HG03354 (cell line): ENCODE measurements at regions not wholly inside any gene's neighbourhood (a gene's known extent, or its start where the extent isn't known, plus 50 kb on each side); places are given as distances from the start of the nearest gene placed in this dataset.
"Not testable (repeated sequence)": the region's sequence is repeated elsewhere in the genome, so short reads cannot be mapped to it uniquely, and the experiment has no call there.

Source experiments
- ATAC-seq: cut with Tn5 transposase; IDR thresholded peaks from one replicate; pipeline ENCODE4 v1.9.1; 2021; ENCODE audit warnings: mild to moderate bottlenecking; ENCODE audit not compliant: unreplicated experiment, poor library complexity, severe bottlenecking

DNA sequence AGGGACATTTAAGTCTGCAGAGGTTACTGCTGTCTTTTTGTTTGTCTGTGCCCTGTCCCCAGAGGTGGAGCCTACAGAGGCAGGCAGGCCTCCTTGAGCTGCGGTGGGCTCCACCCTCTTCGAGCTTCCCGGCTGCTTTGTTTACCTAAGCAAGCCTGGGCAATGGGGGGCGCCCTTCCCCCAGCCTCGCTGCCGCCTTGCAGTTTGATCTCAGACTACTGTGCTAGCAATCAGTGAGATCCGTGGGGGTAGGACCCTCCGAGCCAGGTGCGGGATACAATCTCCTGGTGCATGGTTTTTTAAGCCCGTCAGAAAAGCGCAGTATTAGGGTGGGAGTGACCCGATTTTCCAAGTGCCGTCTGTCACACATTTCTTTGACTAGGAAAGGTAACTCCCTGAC lies 281.6 kb upstream of the DEFB115 start:
- ATAC-seq: not testable (repeated sequence)

DNA sequence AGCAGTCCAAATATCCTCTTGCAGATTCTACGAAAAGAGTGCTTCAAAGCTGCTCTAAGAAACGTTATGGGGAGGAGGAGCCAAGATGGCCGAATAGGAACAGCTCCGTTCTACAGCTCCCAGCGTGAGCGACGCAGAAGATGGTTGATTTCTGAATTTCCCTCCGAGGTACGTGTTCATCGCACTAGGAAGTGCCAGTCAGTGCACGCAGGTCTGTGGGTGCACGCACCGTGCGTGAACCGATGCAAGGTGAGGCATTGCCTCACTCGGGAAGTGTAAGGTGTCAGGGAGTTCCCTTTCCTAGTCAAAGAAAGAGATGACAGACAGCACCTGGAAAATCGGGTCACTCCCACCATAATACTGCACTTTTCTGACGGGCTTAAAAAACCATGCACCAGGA lies 272.1 kb upstream of the DEFB115 start:
- no peak for ATAC-seq
